HL-60/S4 treated with phorbol 12-myristate 13-acetate at 8.2 ng/mL for 4 days and 3 days (cell line): ENCODE measurements at regions not wholly inside any gene's neighbourhood (a gene's known extent, or its start where the extent isn't known, plus 50 kb on each side); places are given as distances from the start of the nearest gene placed in this dataset.

Experiments
- in situ Hi-C: fragments of 300-500 bp; cut with MboI; formaldehyde crosslinking; loops from 2 replicates; pipeline ENCODE4 v1.15.0; 2022; ENCODE audit warnings: low sequenced_read_pairs

- in situ Hi-C loops, result no loop called here
These were observed 53.8 kb upstream of the ASB18 start for GRCh38 chr2:236317938-236318396.

GRCh38 chr2:236318401-236318800 lies 54.2 kb upstream of the ASB18 start:
- in situ Hi-C loops, result no loop called here

- in situ Hi-C loops, result no loop called here
These were observed 54.8 kb upstream of the ASB18 start for GRCh38 chr2:236319036-236319435.

GRCh38 chr2:236321415-236321814 lies 57.2 kb upstream of the ASB18 start:
- in situ Hi-C loops, result no loop called here

GRCh38 chr2:236333417-236334121 lies 69.4 kb upstream of the ASB18 start:
- in situ Hi-C loops, result no loop called here

GRCh38 chr2:236334122-236334876 lies 70.1 kb upstream of the ASB18 start:
- in situ Hi-C loops, result no loop called here

- in situ Hi-C loops, result no loop called here
These were observed 71.7 kb upstream of the ASB18 start for GRCh38 chr2:236335696-236336574.

GRCh38 chr2:236336575-236337464 lies 72.6 kb upstream of the ASB18 start:
- in situ Hi-C loops, result no loop called here

- in situ Hi-C loops, result no loop called here
These were observed 73.5 kb upstream of the ASB18 start for GRCh38 chr2:236337465-236338325.

- in situ Hi-C loops, result no loop called here
These were observed 74.4 kb upstream of the ASB18 start for GRCh38 chr2:236338495-236339184.

- in situ Hi-C loops, result loop anchor here (10.0 kb wide), 1 partner anchor 735 kb away; no protein-coding TSS in a partner anchor
These were observed 76.0 kb upstream of the ASB18 start for GRCh38 chr2:236340251-236340650.

GRCh38 chr2:236341067-236341466 lies 76.9 kb upstream of the ASB18 start:
- in situ Hi-C loops, result loop anchor here (10.0 kb wide), 1 partner anchor 734 kb away; no protein-coding TSS in a partner anchor

GRCh38 chr2:236341721-236342120 lies 77.5 kb upstream of the ASB18 start:
- in situ Hi-C loops, result loop anchor here (10.0 kb wide), 1 partner anchor 733 kb away; no protein-coding TSS in a partner anchor

- in situ Hi-C loops, result loop anchor here (10.0 kb wide), 1 partner anchor 732 kb away; no protein-coding TSS in a partner anchor
These were observed 78.3 kb upstream of the ASB18 start for GRCh38 chr2:236342507-236342906.

- in situ Hi-C loops, result loop anchor here (10.0 kb wide), 1 partner anchor 732 kb away; no protein-coding TSS in a partner anchor
These were observed 78.7 kb upstream of the ASB18 start for GRCh38 chr2:236342951-236343350.

GRCh38 chr2:236343400-236344161 lies 79.4 kb upstream of the ASB18 start:
- in situ Hi-C loops, result loop anchor here (10.0 kb wide), 1 partner anchor 731 kb away; no protein-coding TSS in a partner anchor

GRCh38 chr2:236344446-236344845 lies 80.2 kb upstream of the ASB18 start:
- in situ Hi-C loops, result loop anchor here (10.0 kb wide), 1 partner anchor 730 kb away; no protein-coding TSS in a partner anchor
